ENCODE measurements at regions not wholly inside any gene's neighbourhood (a gene's known extent, or its start where the extent isn't known, plus 50 kb on each side); places are given as distances from the start of the nearest gene placed in this dataset.

DNA sequence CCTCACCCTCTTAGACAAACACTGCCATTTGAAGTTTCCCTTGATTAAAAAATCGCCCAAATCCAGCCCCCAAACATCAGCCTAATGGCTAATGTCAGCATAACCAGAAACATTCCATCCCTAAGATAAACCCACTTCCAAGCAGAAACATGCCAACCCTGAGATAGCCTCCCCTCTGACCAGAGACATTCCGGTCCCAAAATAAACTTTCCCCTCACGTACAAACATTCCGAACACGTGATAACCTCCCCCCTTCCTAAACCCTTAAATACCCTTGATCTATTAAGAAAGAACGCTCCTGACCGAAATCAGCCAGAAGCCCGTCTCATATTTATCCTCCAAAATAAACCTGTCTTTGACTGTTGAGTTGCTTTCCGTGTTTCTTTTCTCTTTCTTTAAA, 237.2 kb downstream of the ASMT start:
- H3K9me3 ChIP-seq (replicated peaks; ENCODE audit: control insufficient read depth, insufficient read depth, low read length) = no peaks in the 10 kb centered on the region
- no peak for TF ChIP-seq CHD4 (IDR thresholded peaks at IDR 0.05)
- TF ChIP-seq EGR1 (IDR thresholded peaks at IDR 0.05; ENCODE audit: borderline replicate concordance in 1 of 2, low read depth in 2 of 2, low read length in 2 of 2) = no peak
- TF ChIP-seq IKZF2 (IDR thresholded peaks at IDR 0.05) = no peak
- no peak for TF ChIP-seq FOS (IDR thresholded peaks at IDR 0.05; ENCODE audit: borderline replicate concordance, extremely low read depth, insufficient read length)
- no peak for TF ChIP-seq IRF4 (IDR thresholded peaks at IDR 0.05; ENCODE audit: low read depth, low read length)
- no peak for TF ChIP-seq ZNF24 (IDR thresholded peaks at IDR 0.05)
- TF ChIP-seq CBX5 (IDR thresholded peaks at IDR 0.05; ENCODE audit: low read depth) = no peak
- TF ChIP-seq, protein P1, sequence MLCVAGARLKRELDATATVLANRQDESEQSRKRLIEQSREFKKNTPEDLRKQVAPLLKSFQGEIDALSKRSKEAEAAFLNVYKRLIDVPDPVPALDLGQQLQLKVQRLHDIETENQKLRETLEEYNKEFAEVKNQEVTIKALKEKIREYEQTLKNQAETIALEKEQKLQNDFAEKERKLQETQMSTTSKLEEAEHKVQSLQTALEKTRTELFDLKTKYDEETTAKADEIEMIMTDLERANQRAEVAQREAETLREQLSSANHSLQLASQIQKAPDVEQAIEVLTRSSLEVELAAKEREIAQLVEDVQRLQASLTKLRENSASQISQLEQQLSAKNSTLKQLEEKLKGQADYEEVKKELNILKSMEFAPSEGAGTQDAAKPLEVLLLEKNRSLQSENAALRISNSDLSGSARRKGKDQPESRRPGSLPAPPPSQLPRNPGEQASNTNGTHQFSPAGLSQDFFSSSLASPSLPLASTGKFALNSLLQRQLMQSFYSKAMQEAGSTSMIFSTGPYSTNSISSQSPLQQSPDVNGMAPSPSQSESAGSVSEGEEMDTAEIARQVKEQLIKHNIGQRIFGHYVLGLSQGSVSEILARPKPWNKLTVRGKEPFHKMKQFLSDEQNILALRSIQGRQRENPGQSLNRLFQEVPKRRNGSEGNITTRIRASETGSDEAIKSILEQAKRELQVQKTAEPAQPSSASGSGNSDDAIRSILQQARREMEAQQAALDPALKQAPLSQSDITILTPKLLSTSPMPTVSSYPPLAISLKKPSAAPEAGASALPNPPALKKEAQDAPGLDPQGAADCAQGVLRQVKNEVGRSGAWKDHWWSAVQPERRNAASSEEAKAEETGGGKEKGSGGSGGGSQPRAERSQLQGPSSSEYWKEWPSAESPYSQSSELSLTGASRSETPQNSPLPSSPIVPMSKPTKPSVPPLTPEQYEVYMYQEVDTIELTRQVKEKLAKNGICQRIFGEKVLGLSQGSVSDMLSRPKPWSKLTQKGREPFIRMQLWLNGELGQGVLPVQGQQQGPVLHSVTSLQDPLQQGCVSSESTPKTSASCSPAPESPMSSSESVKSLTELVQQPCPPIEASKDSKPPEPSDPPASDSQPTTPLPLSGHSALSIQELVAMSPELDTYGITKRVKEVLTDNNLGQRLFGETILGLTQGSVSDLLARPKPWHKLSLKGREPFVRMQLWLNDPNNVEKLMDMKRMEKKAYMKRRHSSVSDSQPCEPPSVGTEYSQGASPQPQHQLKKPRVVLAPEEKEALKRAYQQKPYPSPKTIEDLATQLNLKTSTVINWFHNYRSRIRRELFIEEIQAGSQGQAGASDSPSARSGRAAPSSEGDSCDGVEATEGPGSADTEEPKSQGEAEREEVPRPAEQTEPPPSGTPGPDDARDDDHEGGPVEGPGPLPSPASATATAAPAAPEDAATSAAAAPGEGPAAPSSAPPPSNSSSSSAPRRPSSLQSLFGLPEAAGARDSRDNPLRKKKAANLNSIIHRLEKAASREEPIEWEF (IDR thresholded peaks at IDR 0.05; ENCODE audit: insufficient replicate concordance, low read depth, low read length) = no peak
- no peak for TF ChIP-seq BACH1 (IDR thresholded peaks at IDR 0.05; ENCODE audit: borderline replicate concordance)
- no peak for TF ChIP-seq ZNF217 (IDR thresholded peaks at IDR 0.05)
- TF ChIP-seq POLR2AphosphoS2 (IDR thresholded peaks at IDR 0.05; ENCODE audit: low read depth, low read length) = no peak
- TF ChIP-seq, protein P2, sequence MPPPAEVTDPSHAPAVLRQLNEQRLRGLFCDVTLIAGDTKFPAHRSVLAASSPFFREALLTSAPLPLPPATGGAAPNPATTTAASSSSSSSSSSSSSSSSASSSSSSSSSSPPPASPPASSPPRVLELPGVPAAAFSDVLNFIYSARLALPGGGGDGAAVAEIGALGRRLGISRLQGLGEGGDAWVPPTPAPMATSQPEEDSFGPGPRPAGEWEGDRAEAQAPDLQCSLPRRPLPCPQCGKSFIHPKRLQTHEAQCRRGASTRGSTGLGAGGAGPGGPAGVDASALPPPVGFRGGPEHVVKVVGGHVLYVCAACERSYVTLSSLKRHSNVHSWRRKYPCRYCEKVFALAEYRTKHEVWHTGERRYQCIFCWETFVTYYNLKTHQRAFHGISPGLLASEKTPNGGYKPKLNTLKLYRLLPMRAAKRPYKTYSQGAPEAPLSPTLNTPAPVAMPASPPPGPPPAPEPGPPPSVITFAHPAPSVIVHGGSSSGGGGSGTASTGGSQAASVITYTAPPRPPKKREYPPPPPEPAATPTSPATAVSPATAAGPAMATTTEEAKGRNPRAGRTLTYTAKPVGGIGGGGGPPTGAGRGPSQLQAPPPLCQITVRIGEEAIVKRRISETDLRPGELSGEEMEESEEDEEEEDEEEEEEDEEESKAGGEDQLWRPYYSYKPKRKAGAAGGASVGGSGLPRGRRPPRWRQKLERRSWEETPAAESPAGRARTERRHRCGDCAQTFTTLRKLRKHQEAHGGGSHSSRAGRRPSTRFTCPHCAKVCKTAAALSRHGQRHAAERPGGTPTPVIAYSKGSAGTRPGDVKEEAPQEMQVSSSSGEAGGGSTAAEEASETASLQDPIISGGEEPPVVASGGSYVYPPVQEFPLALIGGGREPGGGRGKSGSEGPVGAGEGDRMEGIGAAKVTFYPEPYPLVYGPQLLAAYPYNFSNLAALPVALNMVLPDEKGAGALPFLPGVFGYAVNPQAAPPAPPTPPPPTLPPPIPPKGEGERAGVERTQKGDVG (CRISPR knock-in tag; IDR thresholded peaks at IDR 0.05) = no peak
- TF ChIP-seq, protein P3, sequence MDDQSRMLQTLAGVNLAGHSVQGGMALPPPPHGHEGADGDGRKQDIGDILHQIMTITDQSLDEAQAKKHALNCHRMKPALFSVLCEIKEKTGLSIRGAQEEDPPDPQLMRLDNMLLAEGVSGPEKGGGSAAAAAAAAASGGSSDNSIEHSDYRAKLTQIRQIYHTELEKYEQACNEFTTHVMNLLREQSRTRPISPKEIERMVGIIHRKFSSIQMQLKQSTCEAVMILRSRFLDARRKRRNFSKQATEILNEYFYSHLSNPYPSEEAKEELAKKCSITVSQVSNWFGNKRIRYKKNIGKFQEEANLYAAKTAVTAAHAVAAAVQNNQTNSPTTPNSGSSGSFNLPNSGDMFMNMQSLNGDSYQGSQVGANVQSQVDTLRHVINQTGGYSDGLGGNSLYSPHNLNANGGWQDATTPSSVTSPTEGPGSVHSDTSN (IDR thresholded peaks at IDR 0.05; ENCODE audit: insufficient replicate concordance, low read depth, low read length) = no peak
- TF ChIP-seq, protein P4, sequence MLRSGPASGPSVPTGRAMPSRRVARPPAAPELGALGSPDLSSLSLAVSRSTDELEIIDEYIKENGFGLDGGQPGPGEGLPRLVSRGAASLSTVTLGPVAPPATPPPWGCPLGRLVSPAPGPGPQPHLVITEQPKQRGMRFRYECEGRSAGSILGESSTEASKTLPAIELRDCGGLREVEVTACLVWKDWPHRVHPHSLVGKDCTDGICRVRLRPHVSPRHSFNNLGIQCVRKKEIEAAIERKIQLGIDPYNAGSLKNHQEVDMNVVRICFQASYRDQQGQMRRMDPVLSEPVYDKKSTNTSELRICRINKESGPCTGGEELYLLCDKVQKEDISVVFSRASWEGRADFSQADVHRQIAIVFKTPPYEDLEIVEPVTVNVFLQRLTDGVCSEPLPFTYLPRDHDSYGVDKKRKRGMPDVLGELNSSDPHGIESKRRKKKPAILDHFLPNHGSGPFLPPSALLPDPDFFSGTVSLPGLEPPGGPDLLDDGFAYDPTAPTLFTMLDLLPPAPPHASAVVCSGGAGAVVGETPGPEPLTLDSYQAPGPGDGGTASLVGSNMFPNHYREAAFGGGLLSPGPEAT (IDR thresholded peaks at IDR 0.05; ENCODE audit: low read depth) = no peak

More for the DNA sequence above, 237.2 kb downstream of the ASMT start:
- 66% methylated on average over 9 of the region's 9 CpGs for WGBS (ENCODE audit: insufficient coverage, insufficient replicate concordance, low lambda C conversion rate, missing lambda C conversion rate)
- FAIRE-seq = no peak
- POLR2A ChIA-PET = no interaction called here
- in situ Hi-C loops (cut with MboI) = no loop called here
- intact Hi-C loops (cut with micrococcal nuclease; ENCODE audit: unreplicated experiment) = no loop called here
- Histone ChIP-seq H4K20me1 (ENCODE audit: control insufficient read depth, insufficient read depth) (no peaks in the 10 kb centered on the region), H3K9ac (ENCODE audit: control insufficient read depth, insufficient read depth, low read length) (no peak overlapping the region), H3K27ac (ENCODE audit: control insufficient read depth, insufficient read depth) (no peak overlapping the region), H3K4me2 (ENCODE audit: control insufficient read depth, insufficient read depth) (no peak overlapping the region), H3K79me2 (ENCODE audit: control insufficient read depth, insufficient read depth, low read length) (no peaks in the 10 kb centered on the region), H2AFZ (ENCODE audit: control insufficient read depth, low read depth, low read length) (no peak overlapping the region), H3K4me3 (no peak overlapping the region), H3K4me1 (ENCODE audit: control insufficient read depth, insufficient read depth, low read length) (no peaks in the 10 kb centered on the region), H3K27me3 (replicated peaks in 1 of 2; ENCODE audit: control insufficient read depth in 2 of 2, insufficient read depth in 2 of 2, low read length in 1 of 2) (no peaks in the 10 kb centered on the region), H3K36me3 (ENCODE audit: control insufficient read depth in 2 of 2, insufficient read depth in 2 of 2, low read length in 1 of 2) (no peaks in the 10 kb centered on the region)
- BruUV-seq (replicated peaks) = no TSS peak
- no peak for DNase-seq (ENCODE audit: low read depth, low spot score)
- ATAC-seq = no peak
- CTCF ChIA-PET = no interaction called here
- SMC1A ChIA-PET (ENCODE audit: uncharacterized antibody, unreplicated experiment) = no interaction called here
- RAD21 ChIA-PET (ENCODE audit: unreplicated experiment) = no interaction called here
